AG04449 (cell line): ENCODE measurements at regions not wholly inside any gene's neighbourhood (a gene's known extent, or its start where the extent isn't known, plus 50 kb on each side); places are given as distances from the start of the nearest gene placed in this dataset.
"Not testable (repeated sequence)": the region's sequence is repeated elsewhere in the genome, so short reads cannot be mapped to it uniquely, and the experiment has no call there.

Experiments used
- CTCF ChIA-PET: fragments of 350-600 bp; formaldehyde crosslinking; extraction: SDS; loops from one replicate; lab custom pipeline; 2021; ENCODE audit warnings: antibody characterized with exemption; lab: Yijun Ruan, JAX
- POLR2A ChIA-PET: fragments of 400-600, 350-600 bp; formaldehyde crosslinking; extraction: SDS; loops from one replicate; lab custom pipeline; 2020; ENCODE audit warnings: antibody characterized with exemption, inconsistent platforms; lab: Yijun Ruan, JAX
- DNase-seq: peaks from one replicate; pipeline ENCODE4 v3.0.0-alpha.2; 2010; ENCODE audit warnings: low read depth, low spot score
- H3K4me3 ChIP-seq: 2 replicates; pipeline ENCODE4 v1.5.1; 2011; ENCODE audit warnings: low read depth, mild to moderate bottlenecking, control low read depth, low read length
- TF ChIP-seq, protein P1 (sequence below): IDR thresholded peaks from one replicate; pipeline ENCODE4 v1.5.1; 2011; ENCODE audit warnings: mild to moderate bottlenecking, moderate library complexity, low read length, control low read depth, inconsistent platforms; ENCODE audit not compliant: insufficient read depth; ENCODE audit errors: missing control alignments

DNA sequence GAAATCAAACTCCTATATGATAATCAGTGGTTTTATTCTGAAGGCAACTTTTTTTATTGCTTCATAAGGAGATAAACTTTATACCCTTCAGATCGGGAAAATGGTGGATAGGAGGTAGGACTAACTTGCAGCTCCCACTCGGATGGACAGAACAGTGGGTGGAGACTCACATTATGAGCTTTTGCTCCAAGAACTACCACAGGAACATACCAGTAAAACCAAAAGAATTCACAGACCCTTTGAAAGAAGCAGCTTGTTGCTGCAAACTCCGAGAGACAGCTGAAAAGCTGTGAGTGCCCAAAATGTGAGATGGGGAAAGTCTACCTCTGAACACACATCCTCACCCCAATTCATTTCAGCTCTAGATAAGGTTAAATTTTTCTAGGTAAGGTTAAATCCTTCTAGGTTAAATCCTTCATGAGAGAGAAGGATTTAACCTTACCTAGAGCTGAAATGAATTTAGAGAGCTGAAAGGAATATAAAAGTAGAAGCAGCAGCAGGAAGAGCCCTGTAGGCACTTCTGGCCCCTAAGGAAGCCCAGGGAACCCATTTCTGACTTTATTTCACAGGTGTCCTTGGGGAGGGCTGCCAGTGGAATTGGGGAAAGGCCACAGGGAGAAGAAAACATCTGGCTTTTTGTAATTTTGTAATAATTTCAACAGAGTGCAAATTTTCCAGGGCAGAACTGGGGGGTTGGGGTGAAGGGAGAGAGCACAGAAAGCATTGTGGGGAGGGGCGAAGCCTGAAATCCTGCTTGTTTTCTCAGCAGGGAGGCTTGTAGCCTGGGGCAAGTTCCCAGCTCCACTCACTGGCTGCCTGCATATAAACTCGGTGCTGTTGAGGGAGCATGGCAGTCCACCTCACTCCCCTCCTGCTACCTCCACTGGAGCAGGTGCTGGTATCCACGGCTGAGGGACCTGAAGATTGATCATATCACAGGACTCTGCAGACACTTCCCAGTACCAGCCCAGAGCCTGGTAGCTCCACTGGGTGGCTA lies 65.9 kb upstream of the HCRTR2 start:
- CTCF ChIA-PET = no interaction called here
- POLR2A ChIA-PET = no interaction called here
- DNase-seq = no peak
- TF ChIP-seq, protein P1, sequence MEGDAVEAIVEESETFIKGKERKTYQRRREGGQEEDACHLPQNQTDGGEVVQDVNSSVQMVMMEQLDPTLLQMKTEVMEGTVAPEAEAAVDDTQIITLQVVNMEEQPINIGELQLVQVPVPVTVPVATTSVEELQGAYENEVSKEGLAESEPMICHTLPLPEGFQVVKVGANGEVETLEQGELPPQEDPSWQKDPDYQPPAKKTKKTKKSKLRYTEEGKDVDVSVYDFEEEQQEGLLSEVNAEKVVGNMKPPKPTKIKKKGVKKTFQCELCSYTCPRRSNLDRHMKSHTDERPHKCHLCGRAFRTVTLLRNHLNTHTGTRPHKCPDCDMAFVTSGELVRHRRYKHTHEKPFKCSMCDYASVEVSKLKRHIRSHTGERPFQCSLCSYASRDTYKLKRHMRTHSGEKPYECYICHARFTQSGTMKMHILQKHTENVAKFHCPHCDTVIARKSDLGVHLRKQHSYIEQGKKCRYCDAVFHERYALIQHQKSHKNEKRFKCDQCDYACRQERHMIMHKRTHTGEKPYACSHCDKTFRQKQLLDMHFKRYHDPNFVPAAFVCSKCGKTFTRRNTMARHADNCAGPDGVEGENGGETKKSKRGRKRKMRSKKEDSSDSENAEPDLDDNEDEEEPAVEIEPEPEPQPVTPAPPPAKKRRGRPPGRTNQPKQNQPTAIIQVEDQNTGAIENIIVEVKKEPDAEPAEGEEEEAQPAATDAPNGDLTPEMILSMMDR = no peak
- H3K4me3 ChIP-seq = no peak overlapping the region

DNA sequence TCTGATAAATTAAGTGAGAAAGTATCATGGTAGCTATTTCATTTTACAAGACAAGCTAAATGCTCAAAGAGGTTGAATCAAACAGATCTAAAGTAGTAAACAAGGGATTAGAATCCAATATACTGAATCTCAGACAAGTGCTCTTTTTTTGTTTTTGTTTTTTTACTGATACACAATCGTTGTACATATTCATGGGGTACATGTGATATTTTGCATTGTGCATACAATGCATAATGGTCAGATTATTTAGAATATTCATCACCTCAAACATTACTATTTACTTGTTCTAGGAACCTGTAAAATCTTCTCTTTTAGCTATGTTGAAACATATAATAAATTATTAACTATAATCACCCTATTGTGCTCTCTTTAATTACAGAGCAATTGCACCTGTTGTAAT lies 57.0 kb upstream of the HCRTR2 start:
- DNase-seq = no peak
- H3K4me3 ChIP-seq = no peak overlapping the region
- POLR2A ChIA-PET = no interaction called here
- TF ChIP-seq, protein P1 = no peak
- CTCF ChIA-PET = no interaction called here

GRCh38 chr6:55124241-55124640 lies 50.1 kb upstream of the HCRTR2 start:
- DNase-seq, POLR2A ChIA-PET: not testable (repeated sequence)
- CTCF ChIA-PET = interaction anchor here (0.7 kb wide), 1 partner anchor 407 kb away, joined by 3 read pairs; no protein-coding TSS in a partner anchor

More at GRCh38 chr6:55124241-55124640, 50.1 kb upstream of the HCRTR2 start:
- not testable (repeated sequence) for H3K4me3 ChIP-seq
